Ovary (tissue), 3 donors: ENCODE measurements at regions not wholly inside any gene's neighbourhood (a gene's known extent, or its start where the extent isn't known, plus 50 kb on each side); places are given as distances from the start of the nearest gene placed in this dataset.

Experiments used
- CTCF ChIP-seq, 3 donors: fragments of 450-650 bp in 2 of 3; fragments of 200-600 bp in 1 of 3; IDR thresholded peaks; one replicate each; pipeline versions ENCODE4 v1.5.1 to v1.8.0; 2016 to 2022; ENCODE audit warnings: antibody characterized with exemption in 3 of 3, mild to moderate bottlenecking in 1 of 3
- POLR2A ChIP-seq: fragments of 450-650 bp; IDR thresholded peaks from one replicate; pipeline ENCODE4 v1.6.1; 2017; ENCODE audit warnings: antibody characterized with exemption, mild to moderate bottlenecking, moderate library complexity
- donor health status: DM: no; HTN: no; CAD: no.

- TF ChIP-seq CTCF (IDR thresholded peaks at IDR 0.05) (no peak), POLR2A (no peak)
Observed at GRCh38 chr11:19403196-19403895, 162.6 kb upstream of the E2F8 start.
